GM12878 (cell line): ENCODE measurements at regions not wholly inside any gene's neighbourhood (a gene's known extent, or its start where the extent isn't known, plus 50 kb on each side); places are given as distances from the start of the nearest gene placed in this dataset.
A peak's percentile ranks its signal among the peaks of the same experiment; 100 is the strongest.

Experiments used
- ATAC-seq: fragments of 200-7000 bp; cut with Tn5 transposase; 3 replicates; pipeline ENCODE4 v1.9.1; 2020; ENCODE audit warnings: mild to moderate bottlenecking, moderate library complexity
- BruUV-seq: library from RNA; stranded (reverse); fragments of 400-500 nt; replicated peaks from 2 replicates; lab custom pipeline; 2021; lab: Mats Ljungman, UMichigan
- CTCF ChIA-PET: fragments of 300-600 bp; sonication (Branson Sonifier 250); formaldehyde crosslinking; extraction: SDS; loops from one replicate; lab custom pipeline; 2021; ENCODE audit warnings: inconsistent platforms; lab: Yijun Ruan, JAX
- POLR2A ChIA-PET: fragments of 350-600 bp; formaldehyde crosslinking; extraction: SDS; loops from one replicate; lab custom pipeline; 2021; ENCODE audit warnings: inconsistent platforms; lab: Charles Lee
- RAD21 ChIA-PET: fragments of 300-600 bp; sonication (Branson Sonifier 250); formaldehyde crosslinking; loops from one replicate; lab custom pipeline; 2023; ENCODE audit warnings: antibody characterized with exemption; ENCODE audit not compliant: unreplicated experiment; lab: Charles Lee
- SMC1A ChIA-PET: fragments of 300-600 bp; sonication (Branson Sonifier 250); formaldehyde crosslinking; loops from one replicate; lab custom pipeline; 2023; ENCODE audit not compliant: unreplicated experiment, uncharacterized antibody; lab: Charles Lee
- DNase-seq: peaks from one replicate; pipeline ENCODE4 v3.0.0-alpha.2; 2011; ENCODE audit warnings: low read depth, low spot score
- FAIRE-seq: peaks from 3 replicates; lab custom pipeline; 2011; peaks lifted over from hg19 to GRCh38; lab: Jason Lieb, UNC
- H2AFZ ChIP-seq: 2 replicates; pipeline ENCODE4 v1.6.0; 2011; ENCODE audit warnings: low read depth, low read length, control low read depth; ENCODE audit not compliant: control insufficient read depth
- H3K27ac ChIP-seq: 2 replicates; pipeline ENCODE4 v1.5.1; 2011; ENCODE audit warnings: control low read depth; ENCODE audit not compliant: control insufficient read depth, insufficient read depth
- H3K27me3 ChIP-seq, 2 experiments: replicated peaks in 1 of 2; 2 replicates each; pipeline versions ENCODE4 v1.6.0 to v1.6.1; 2011; ENCODE audit warnings: low read length in 1 of 2; ENCODE audit not compliant: control insufficient read depth in 2 of 2, insufficient read depth in 2 of 2
- H3K36me3 ChIP-seq, 2 experiments: 2 replicates each; pipeline ENCODE4 v1.5.1; 2011; ENCODE audit warnings: low read length in 1 of 2; ENCODE audit not compliant: control insufficient read depth in 2 of 2, insufficient read depth in 2 of 2
- H3K4me1 ChIP-seq: 2 replicates; pipeline ENCODE4 v1.6.1; 2011; ENCODE audit warnings: mild to moderate bottlenecking, low read length, moderate library complexity, mixed read lengths; ENCODE audit not compliant: control insufficient read depth, insufficient read depth
- H3K4me2 ChIP-seq: 2 replicates; pipeline ENCODE4 v1.6.0; 2011; ENCODE audit warnings: control low read depth; ENCODE audit not compliant: control insufficient read depth, insufficient read depth
- H3K4me3 ChIP-seq: fragments of 200-600 bp; sonication (generic); 2 replicates; pipeline ENCODE4 v1.5.1; 2016
- H3K79me2 ChIP-seq: 2 replicates; pipeline ENCODE4 v1.6.0; 2011; ENCODE audit warnings: low read length; ENCODE audit not compliant: control insufficient read depth, insufficient read depth
- H3K9ac ChIP-seq: 2 replicates; pipeline ENCODE4 v1.8.0; 2011; ENCODE audit warnings: low read length, control low read depth, mixed read lengths; ENCODE audit not compliant: control insufficient read depth, insufficient read depth
- H3K9me3 ChIP-seq: replicated peaks from 3 replicates; pipeline ENCODE4 v1.5.1; 2011; ENCODE audit warnings: mild to moderate bottlenecking, low read length; ENCODE audit not compliant: control insufficient read depth, insufficient read depth
- H4K20me1 ChIP-seq: 2 replicates; pipeline ENCODE4 v1.6.0; 2011; ENCODE audit not compliant: control insufficient read depth, insufficient read depth
- CBX3 ChIP-seq: fragments of 200-600 bp; sonication (generic); IDR thresholded peaks from 2 replicates; pipeline ENCODE4 v1.6.1; 2016; ENCODE audit warnings: low read depth, borderline replicate concordance
- HDAC2 ChIP-seq: fragments of 200-600 bp; sonication (generic); IDR thresholded peaks from 2 replicates; pipeline ENCODE4 v1.6.1; 2017
- HDGF ChIP-seq: fragments of 450-650 bp; IDR thresholded peaks from 2 replicates; pipeline ENCODE4 v1.6.1; 2016; ENCODE audit warnings: antibody characterized with exemption
- NFYA ChIP-seq: IDR thresholded peaks from 2 replicates; pipeline ENCODE4 v1.6.1; 2011; ENCODE audit warnings: low read depth, mild to moderate bottlenecking, low read length, improper control_type of control experiment, borderline replicate concordance
- POLR2AphosphoS2 ChIP-seq: IDR thresholded peaks from 2 replicates; pipeline ENCODE4 v1.6.1; 2011; ENCODE audit warnings: low read depth, mild to moderate bottlenecking, low read length, improper control_type of control experiment, moderate library complexity
- SRF ChIP-seq, 2 experiments: IDR thresholded peaks; 2 replicates each; pipeline ENCODE4 v1.6.1; 2011; ENCODE audit warnings: low read depth in 2 of 2, low read length in 2 of 2, mild to moderate bottlenecking in 1 of 2, moderate library complexity in 1 of 2
- TAF1 ChIP-seq: IDR thresholded peaks from 2 replicates; pipeline ENCODE4 v1.6.1; 2011; ENCODE audit warnings: mild to moderate bottlenecking, low read depth, low read length, borderline replicate concordance
- YBX1 ChIP-seq: fragments of 450-650 bp; IDR thresholded peaks from 2 replicates; pipeline ENCODE4 v1.6.1; 2016; ENCODE audit warnings: antibody characterized with exemption
- ZSCAN29 ChIP-seq: fragments of 450-650 bp; IDR thresholded peaks from 2 replicates; pipeline ENCODE4 v1.6.1; 2017; ENCODE audit warnings: mild to moderate bottlenecking, moderate library complexity
- WGBS: methylation state at CpG from one replicate; pipeline ENCODE4 v1.1.6; 2016; ENCODE audit warnings: low lambda C conversion rate; ENCODE audit not compliant: insufficient replicate concordance, insufficient coverage; ENCODE audit errors: missing lambda C conversion rate; 5-methylcytosine and 5-hydroxymethylcytosine counted together
- in situ Hi-C: fragments of 300-500 bp; cut with MboI; formaldehyde crosslinking; loops from 9 replicates; pipeline ENCODE4 v1.14.3; 2018; ENCODE audit warnings: mixed read lengths
- intact Hi-C: fragments of 100-400 bp; cut with micrococcal nuclease; formaldehyde crosslinking; loops from one replicate; pipeline ENCODE4 v1.14.2; 2022; ENCODE audit not compliant: unreplicated experiment
- TF ChIP-seq, protein P1 (sequence below): fragments of 450-650 bp; IDR thresholded peaks from 2 replicates; pipeline ENCODE4 v1.6.1; 2016; ENCODE audit warnings: mild to moderate bottlenecking, moderate library complexity, borderline replicate concordance
- TF ChIP-seq, protein P2 (sequence below): IDR thresholded peaks from 2 replicates; pipeline ENCODE4 v1.6.1; 2011; ENCODE audit warnings: mild to moderate bottlenecking, low read depth, low read length, moderate library complexity; ENCODE audit not compliant: insufficient replicate concordance
- TF ChIP-seq, protein P3 (sequence below): fragments of 450-650 bp; IDR thresholded peaks from 2 replicates; pipeline ENCODE4 v1.6.1; 2014; ENCODE audit warnings: mild to moderate bottlenecking
- TF ChIP-seq, protein P4 (sequence below): fragments of 150-350 bp; IDR thresholded peaks from 2 replicates; pipeline ENCODE4 v1.6.1; 2014; ENCODE audit warnings: mild to moderate bottlenecking, low read depth, low read length

DNA sequence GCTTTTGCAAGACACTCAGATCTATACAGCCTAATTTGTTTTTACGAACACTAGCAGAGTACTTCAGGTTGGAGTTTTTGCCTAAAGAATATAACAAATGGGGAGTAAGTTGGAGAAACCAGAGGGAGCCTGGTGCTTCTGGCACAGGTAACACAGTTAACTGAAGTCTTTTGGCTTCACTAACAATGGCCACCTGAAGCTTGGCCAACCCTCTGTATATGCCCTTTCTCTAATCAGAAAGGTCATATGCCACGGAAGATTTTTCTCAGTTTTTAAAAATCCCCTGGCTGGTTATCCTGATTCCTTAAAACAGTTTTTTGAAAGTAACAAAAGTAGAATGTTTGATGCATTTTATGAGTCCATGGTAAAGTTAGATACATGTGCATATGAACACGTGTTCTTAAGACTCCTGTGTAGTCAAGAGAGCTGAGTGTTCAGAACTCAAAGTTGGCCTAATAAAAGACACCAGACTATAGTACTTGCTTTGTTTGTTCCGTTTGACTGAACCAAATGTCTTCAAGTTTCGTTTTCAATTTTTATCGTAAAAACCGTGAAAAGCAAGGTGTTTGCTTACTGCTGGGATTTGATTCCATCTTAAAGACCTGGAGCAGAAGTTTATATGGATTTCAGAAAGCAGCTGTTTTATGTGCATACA is 137.5 kb downstream of the KCNRG start:
- intact Hi-C loops (no loop called here), in situ Hi-C loops (no loop called here)
- POLR2A ChIA-PET, result no interaction called here
- Histone ChIP-seq H4K20me1 (no peaks in the 10 kb centered on the region), H3K27me3 (no peaks in the 10 kb centered on the region; a peak in 2 of 4 replicates), H3K27ac (no peak overlapping the region), H3K36me3 (no peaks in the 10 kb centered on the region), H3K4me3 (no peak overlapping the region; the same call in 1 of the 2 replicates), H3K4me1 (peaks cover 6% of the 10 kb centered on the region; the same call in 1 of the 2 replicates), H3K9ac (no peak overlapping the region), H3K79me2 (no peaks in the 10 kb centered on the region), H3K4me2 (peak overlapping the region; percentile 31), H2AFZ (no peak overlapping the region), H3K9me3 (no peaks in the 10 kb centered on the region)
- ATAC-seq (peak; percentile 66), FAIRE-seq (peak; percentile 74), DNase-seq (no peak)
- WGBS, result 8% methylated on average over 7 of the region's 7 CpGs
- RAD21 ChIA-PET, result interaction anchor here (0.9 kb wide), 1 partner anchor 648 kb away, joined by 3 read pairs; no protein-coding TSS in a partner anchor
- no peak for TF ChIP-seq POLR2AphosphoS2
- TF ChIP-seq, protein P1, sequence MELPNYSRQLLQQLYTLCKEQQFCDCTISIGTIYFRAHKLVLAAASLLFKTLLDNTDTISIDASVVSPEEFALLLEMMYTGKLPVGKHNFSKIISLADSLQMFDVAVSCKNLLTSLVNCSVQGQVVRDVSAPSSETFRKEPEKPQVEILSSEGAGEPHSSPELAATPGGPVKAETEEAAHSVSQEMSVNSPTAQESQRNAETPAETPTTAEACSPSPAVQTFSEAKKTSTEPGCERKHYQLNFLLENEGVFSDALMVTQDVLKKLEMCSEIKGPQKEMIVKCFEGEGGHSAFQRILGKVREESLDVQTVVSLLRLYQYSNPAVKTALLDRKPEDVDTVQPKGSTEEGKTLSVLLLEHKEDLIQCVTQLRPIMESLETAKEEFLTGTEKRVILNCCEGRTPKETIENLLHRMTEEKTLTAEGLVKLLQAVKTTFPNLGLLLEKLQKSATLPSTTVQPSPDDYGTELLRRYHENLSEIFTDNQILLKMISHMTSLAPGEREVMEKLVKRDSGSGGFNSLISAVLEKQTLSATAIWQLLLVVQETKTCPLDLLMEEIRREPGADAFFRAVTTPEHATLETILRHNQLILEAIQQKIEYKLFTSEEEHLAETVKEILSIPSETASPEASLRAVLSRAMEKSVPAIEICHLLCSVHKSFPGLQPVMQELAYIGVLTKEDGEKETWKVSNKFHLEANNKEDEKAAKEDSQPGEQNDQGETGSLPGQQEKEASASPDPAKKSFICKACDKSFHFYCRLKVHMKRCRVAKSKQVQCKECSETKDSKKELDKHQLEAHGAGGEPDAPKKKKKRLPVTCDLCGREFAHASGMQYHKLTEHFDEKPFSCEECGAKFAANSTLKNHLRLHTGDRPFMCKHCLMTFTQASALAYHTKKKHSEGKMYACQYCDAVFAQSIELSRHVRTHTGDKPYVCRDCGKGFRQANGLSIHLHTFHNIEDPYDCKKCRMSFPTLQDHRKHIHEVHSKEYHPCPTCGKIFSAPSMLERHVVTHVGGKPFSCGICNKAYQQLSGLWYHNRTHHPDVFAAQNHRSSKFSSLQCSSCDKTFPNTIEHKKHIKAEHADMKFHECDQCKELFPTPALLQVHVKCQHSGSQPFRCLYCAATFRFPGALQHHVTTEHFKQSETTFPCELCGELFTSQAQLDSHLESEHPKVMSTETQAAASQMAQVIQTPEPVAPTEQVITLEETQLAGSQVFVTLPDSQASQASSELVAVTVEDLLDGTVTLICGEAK, result no peak
- TF ChIP-seq SRF (IDR thresholded peaks at IDR 0.05; ENCODE audit: low read depth in 2 of 2, low read length in 2 of 2), result no peak
- TF ChIP-seq HDGF, result no peak
- no peak for TF ChIP-seq NFYA
- TF ChIP-seq HDAC2, result no peak
- TF ChIP-seq, protein P2, sequence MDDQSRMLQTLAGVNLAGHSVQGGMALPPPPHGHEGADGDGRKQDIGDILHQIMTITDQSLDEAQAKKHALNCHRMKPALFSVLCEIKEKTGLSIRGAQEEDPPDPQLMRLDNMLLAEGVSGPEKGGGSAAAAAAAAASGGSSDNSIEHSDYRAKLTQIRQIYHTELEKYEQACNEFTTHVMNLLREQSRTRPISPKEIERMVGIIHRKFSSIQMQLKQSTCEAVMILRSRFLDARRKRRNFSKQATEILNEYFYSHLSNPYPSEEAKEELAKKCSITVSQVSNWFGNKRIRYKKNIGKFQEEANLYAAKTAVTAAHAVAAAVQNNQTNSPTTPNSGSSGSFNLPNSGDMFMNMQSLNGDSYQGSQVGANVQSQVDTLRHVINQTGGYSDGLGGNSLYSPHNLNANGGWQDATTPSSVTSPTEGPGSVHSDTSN, result no peak
- TF ChIP-seq, protein P3, sequence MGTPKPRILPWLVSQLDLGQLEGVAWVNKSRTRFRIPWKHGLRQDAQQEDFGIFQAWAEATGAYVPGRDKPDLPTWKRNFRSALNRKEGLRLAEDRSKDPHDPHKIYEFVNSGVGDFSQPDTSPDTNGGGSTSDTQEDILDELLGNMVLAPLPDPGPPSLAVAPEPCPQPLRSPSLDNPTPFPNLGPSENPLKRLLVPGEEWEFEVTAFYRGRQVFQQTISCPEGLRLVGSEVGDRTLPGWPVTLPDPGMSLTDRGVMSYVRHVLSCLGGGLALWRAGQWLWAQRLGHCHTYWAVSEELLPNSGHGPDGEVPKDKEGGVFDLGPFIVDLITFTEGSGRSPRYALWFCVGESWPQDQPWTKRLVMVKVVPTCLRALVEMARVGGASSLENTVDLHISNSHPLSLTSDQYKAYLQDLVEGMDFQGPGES, result no peak
- no peak for TF ChIP-seq YBX1
- no peak for TF ChIP-seq CBX3
- no peak for TF ChIP-seq TAF1
- TF ChIP-seq ZSCAN29, result no peak
- TF ChIP-seq, protein P4, sequence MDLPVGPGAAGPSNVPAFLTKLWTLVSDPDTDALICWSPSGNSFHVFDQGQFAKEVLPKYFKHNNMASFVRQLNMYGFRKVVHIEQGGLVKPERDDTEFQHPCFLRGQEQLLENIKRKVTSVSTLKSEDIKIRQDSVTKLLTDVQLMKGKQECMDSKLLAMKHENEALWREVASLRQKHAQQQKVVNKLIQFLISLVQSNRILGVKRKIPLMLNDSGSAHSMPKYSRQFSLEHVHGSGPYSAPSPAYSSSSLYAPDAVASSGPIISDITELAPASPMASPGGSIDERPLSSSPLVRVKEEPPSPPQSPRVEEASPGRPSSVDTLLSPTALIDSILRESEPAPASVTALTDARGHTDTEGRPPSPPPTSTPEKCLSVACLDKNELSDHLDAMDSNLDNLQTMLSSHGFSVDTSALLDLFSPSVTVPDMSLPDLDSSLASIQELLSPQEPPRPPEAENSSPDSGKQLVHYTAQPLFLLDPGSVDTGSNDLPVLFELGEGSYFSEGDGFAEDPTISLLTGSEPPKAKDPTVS, result no peak
- SMC1A ChIA-PET, result no interaction called here
- no TSS peak for BruUV-seq
- CTCF ChIA-PET, result no interaction called here
